ENCODE measurements at regions not wholly inside any gene's neighbourhood (a gene's known extent, or its start where the extent isn't known, plus 50 kb on each side); places are given as distances from the start of the nearest gene placed in this dataset.
"Not testable (repeated sequence)": the region's sequence is repeated elsewhere in the genome, so short reads cannot be mapped to it uniquely, and the experiment has no call there.

DNA sequence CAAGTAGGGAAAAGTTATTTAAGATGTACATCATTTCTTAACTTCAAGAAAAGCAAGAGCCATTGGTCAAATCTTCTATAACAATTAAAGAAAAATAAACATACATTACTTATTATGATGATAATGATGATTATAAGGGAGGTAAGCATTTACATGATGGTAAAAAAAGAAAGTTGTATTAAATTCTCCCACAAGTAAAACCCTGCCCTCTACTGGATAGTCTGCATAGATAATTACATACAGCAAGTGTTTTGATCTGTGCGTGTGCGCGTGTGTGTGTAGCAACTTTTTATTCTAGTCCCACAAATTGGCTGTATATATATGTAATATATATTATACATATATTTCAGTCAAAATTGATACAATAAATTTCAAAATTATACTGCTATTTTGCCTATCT lies 51.4 kb upstream of the TIMM23 start:
- H3K9me2 ChIP-seq (ENCODE audit: insufficient read depth); H3K4me1 ChIP-seq (replicated peaks; ENCODE audit: insufficient read depth); H2AFZ ChIP-seq; H4K20me1 ChIP-seq (ENCODE audit: insufficient read depth); H3K4me2 ChIP-seq; H3K27me3 ChIP-seq (ENCODE audit: insufficient read depth, low read depth); intact Hi-C loops (cut with micrococcal nuclease; ENCODE audit: unreplicated experiment); H3K36me3 ChIP-seq (ENCODE audit: low read depth); H3K9me3 ChIP-seq (ENCODE audit: insufficient read depth, low read depth); DNase-seq; CTCF ChIA-PET; H3K27ac ChIP-seq; BruUV-seq (replicated peaks); H3K4me3 ChIP-seq; H3F3A ChIP-seq (ENCODE audit: insufficient read depth, low read depth); H3K79me2 ChIP-seq (ENCODE audit: low read depth); POLR2A ChIA-PET (ENCODE audit: unreplicated experiment): not testable (repeated sequence)
- TF ChIP-seq CTCF (conservative IDR thresholded peaks at IDR 0.05) = 0 out of 2 replicates have a peak, but pooled peaks have one; percentile 26
